ENCODE measurements at regions not wholly inside any gene's neighbourhood (a gene's known extent, or its start where the extent isn't known, plus 50 kb on each side); places are given as distances from the start of the nearest gene placed in this dataset.

- no peak for DNase-seq
These were observed 464.0 kb upstream of the FAM241A start for GRCh38 chr4:111681270-111681669.

GRCh38 chr4:111681751-111682150, 463.5 kb upstream of the FAM241A start:
- DNase-seq = no peak

- DNase-seq = no peak
These were observed 460.0 kb upstream of the FAM241A start for GRCh38 chr4:111685205-111685604.

GRCh38 chr4:111689214-111689613, 456.0 kb upstream of the FAM241A start:
- no peak for DNase-seq

GRCh38 chr4:111689731-111690130, 455.5 kb upstream of the FAM241A start:
- DNase-seq = no peak

DNA sequence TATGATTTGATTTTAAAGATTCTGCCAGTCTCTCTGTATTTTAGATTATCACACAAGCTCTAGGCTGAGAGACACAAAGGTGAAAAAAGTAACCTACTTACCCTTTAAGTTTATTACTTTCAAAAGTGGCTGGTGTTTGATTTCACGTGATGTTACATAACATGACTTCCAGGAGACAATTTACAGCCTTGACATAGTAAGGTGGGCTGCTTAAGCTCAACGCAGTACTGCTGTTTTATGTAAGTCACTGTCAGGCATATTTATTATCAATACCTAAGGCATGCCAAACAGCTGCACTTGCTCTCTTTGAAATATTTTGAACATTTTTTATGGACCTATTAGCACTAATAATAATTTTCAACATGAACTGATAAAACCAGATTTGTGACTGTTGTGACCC, 451.5 kb upstream of the FAM241A start:
- peak; percentile 28 for DNase-seq

DNA sequence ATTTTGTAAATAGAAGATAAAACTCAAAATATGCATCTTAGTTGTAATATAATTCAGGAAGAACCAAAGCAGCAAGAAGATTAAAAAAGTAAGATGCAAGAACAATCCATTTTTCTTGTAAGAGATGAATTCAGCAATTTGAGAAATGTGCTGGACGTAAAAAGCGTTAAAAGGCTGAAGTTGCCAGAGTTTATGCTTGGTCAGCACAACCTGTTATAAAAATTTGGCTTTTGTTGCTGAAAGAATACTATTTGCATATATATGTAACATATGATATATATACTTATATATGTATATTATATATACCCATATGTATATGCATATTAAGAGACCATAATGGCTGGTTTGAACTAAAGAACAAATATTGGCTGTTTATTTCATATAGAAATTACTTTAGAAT, 449.6 kb upstream of the FAM241A start:
- DNase-seq = no peak

DNA sequence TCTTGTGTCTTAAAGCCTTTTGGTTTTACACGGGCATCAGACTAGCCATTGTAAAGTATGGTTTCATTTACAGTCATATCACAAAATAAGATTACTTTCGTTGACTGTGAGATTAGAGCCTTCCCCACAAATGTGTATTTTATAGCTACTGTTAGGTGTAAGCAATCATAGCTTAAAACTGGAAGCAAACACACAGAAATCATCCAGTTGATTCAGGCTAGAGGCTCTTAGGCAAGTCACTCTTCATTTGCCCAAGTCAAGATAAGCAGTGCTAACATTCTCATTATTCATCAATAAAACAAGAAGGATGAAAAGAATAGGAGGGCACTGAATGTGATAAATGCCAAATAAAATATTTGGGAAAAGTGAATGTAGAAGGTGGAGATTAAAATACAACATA, 448.7 kb upstream of the FAM241A start:
- DNase-seq = no peak

DNA sequence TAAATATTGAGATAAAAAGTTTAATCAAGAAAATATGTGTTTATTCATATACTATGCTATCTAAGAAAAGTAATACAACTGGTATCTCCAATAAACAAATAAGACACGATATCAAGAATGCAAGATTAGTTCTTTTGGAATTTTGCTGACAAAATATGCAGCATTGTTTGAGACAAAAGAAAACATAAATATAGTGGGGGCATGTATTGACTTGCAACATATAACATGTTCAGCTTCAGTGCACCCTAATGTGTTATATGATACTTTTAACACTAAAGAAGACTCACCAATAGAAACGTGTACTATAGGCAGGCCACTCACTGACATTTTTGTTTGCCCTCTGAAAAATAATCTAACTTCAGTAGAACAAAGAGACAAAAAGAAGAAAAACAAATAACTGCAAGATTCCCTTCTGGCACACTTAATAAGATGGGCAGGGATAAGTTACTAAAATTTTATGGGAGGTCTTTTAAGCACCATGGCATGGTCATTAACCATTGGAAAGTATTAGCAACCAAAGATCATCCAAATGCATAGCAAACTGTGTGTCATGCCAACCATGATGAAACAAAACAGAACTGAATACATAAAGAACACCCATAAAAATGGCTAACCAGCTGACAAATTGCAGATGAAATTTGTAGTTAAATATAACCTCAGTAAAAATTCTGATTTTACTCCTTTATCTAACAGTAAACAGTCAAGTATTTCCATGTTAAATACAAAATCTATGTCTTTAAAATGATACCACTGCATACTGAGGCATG, 447.9 kb upstream of the FAM241A start:
- DNase-seq = no peak

- no peak for DNase-seq
These were observed 446.9 kb upstream of the FAM241A start for GRCh38 chr4:111698361-111698760.

- DNase-seq = no peak
These were observed 446.1 kb upstream of the FAM241A start for GRCh38 chr4:111699165-111699564.

DNA sequence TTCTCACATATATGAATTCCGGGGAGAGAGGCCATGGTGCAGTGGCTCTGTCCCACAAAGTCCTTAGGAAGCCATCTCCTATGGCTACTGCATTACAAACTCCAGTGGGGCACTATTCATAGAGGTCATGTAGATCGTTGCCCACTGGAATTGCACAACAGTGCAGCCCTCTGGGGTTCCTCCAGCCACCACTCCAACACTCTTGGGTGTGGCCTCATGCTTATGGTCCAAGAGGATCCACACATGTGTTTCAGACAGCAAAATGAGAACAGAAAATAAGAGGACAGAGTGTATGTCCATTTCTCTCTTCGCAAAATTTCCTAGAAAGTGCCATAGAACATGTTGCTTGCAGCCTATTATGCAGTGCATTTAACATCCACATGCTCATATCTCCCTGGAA, 444.2 kb upstream of the FAM241A start:
- DNase-seq = no peak

- no peak for DNase-seq
These were observed 437.8 kb upstream of the FAM241A start for GRCh38 chr4:111707491-111707890.

GRCh38 chr4:111712093-111712677, 433.1 kb upstream of the FAM241A start:
- DNase-seq = peak; percentile 34

DNA sequence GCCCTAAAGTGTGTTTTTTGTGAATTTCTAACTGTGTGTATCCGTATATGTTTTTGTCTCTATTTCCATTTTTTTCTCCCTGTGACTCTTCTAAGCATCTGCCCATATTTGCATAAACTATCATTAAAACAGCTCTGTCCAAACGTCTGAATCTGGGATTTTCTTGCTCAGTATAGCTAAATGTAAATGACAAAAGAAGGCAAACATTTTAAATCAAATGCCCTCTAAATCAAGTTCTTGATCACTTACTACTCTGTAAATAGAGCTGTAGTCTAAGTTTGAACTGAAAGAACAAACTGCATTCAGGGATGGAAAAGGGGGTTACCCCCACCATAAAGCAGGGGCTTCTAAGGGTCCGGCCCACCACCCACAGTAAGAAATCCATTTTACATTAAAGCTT, 432.0 kb upstream of the FAM241A start:
- DNase-seq = no peak

DNA sequence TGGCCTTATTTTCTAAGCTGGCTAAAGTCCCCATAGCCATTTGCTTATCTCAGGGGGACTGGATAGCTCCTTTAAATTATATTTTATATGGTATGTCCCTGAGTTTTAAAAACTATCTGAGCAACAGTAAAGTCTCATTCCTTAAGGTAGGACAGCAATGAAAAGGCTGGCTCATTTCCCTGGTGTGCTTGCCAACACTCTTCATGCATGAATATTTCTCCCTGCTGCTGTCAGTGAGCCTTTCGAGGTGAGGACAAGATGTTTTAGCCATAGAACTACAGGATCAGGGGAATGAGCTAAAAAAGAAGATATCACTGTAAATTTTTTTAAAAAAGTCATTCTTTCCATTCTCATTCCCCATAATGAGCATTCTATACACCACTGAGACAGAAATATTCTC, 427.3 kb upstream of the FAM241A start:
- no peak for DNase-seq

DNA sequence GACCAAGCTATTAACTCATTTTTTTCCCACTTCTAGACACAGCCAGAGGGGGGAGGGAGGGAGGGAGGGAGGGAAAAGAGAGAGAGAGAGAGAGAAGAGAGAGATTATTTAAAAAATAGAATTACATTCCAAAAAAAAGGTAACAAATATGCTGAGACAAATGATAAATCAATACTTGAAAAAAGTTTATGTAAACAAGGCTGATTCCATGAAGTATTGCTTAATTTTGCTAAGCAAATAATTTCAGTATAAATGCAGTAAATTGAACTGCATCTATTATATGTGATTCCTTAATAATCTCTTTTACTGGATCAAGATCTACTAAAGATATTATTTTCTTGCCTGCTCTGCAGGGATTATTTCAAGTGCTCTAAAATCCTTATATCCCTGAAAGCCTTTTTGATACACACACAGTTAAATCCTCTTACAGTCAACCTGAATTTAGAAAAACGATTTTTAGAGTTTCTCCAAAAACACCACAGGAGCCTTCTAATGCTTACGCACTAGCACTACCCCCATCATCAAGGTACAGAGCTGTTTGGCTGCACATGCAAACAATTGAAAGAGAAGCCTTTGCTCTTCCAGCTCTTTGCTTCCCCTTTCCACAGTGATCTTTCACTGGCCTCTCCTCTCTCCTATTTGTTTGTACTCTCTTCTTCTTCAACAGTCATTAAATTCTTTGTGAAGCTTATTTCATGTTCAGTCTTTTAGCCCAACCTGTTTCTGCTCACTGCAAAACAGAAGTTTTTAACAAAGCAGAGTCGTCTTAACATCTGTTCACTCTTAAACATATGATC, 426.3 kb upstream of the FAM241A start:
- DNase-seq = peak; percentile 63

GRCh38 chr4:111720866-111721265, 424.4 kb upstream of the FAM241A start:
- DNase-seq = no peak

DNA sequence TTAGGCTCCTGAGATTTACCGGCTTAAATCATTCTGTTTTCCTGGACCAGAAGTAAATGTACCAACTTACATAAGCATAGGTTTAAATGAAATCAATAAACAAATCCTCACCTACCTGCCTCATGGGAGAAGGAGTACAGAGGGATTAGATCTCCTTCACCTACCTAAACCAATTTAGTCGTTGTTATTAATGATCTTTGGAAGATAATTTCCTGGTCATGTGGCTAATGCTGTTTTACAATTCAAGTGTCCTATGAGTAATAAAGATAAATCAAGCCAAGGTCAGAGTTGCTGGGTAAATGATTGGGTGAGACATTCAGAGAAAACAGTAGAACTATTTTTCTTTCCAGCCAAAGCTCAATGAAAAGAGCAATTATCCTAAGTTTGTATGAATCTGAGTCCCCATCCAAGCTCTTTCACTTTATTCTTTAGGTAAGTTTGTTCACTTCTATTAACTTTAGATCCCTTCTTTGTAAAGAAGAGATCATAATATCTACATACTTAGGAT, 423.0 kb upstream of the FAM241A start:
- DNase-seq = peak; percentile 77

- DNase-seq = no peak
These were observed 408.7 kb upstream of the FAM241A start for GRCh38 chr4:111736516-111736915.

DNA sequence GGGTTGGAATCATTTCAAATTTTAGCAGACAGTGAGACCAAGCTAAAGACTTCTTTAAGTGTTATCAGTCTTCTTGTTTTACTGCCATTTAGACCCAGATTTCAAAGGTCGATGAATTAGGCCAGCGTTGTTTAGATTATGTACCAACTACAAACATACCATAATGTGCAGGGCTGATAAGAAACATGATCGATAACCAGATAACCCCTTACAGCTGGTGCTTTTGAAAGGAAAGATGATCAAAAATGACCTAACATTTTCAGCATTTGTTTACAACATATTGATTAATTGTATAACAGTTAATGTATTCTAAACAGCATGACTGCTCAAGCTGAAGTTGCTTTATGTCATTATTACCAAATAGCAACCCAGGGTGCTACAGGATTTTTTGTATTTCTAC, 400.4 kb upstream of the FAM241A start:
- DNase-seq = no peak

DNA sequence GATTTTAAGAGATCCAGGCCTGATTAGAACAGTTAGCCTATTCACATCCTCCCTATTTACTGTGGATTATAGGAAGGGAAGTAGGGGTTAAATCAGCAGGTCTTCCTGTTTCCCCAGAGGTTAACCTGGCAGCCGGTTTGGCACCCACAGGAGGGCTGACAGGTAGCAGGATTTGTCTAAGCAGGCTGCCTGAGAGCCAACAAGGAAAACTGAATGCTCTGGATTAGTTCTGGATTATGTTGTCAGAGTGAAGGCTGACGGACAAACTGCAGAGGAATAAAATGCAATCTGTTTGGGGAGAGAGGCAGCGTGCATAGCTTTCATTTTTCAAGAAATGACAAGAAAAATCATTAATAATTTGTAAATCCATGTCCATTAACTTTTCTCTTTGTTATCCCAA, 397.1 kb upstream of the FAM241A start:
- DNase-seq = peak; percentile 84

DNA sequence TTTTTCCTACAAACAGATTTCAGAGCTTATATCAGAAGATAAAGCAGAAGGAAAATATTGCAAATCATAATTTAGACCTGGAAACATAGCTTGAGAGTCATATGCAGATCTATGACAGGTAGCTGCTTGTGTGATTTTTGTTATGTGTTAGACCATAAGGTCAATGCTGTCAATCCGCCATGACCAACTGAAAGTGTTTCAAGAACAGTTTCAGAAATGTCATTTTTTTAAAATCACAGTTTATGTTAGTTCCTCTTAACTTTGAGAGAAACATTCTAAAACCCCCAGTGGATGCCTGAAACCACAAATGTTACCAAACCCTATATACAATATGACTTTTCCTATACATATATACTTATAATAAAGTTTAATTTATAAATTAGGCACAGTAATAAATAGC, 391.3 kb upstream of the FAM241A start:
- DNase-seq = no peak

DNA sequence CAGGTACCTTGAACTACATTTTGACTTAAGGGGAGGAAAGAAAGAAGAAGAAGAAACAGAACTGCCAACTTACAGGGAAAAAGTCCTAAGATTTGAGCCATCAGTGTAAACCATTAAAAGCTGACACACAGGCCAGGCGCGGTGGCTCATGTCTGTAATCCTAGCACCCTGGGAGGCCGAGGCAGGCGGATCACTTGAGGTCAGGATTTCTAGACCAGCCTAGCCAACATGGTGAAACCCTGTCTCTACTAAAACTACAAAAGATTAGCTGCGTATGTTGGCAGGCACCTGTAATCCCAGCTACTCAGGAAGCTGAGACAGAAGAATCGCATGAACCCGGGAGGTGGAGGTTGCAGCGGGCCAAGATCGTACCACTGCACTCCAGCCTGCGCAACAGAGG, 389.7 kb upstream of the FAM241A start:
- DNase-seq = no peak

Measured in NCI-H82 (cell line).